Hematopoietic multipotent progenitor cell treated with erythropoietin and hydrocortisone succinate and interleukin-3 and kit ligand, for 8 days (in vitro differentiated cells): ENCODE measurements at regions not wholly inside any gene's neighbourhood (a gene's known extent, or its start where the extent isn't known, plus 50 kb on each side); places are given as distances from the start of the nearest gene placed in this dataset.
"Not testable (repeated sequence)": the region's sequence is repeated elsewhere in the genome, so short reads cannot be mapped to it uniquely, and the experiment has no call there.

Source experiments
- DNase-seq: peaks from one replicate; pipeline ENCODE4 v3.0.0-alpha.2; 2015

DNA sequence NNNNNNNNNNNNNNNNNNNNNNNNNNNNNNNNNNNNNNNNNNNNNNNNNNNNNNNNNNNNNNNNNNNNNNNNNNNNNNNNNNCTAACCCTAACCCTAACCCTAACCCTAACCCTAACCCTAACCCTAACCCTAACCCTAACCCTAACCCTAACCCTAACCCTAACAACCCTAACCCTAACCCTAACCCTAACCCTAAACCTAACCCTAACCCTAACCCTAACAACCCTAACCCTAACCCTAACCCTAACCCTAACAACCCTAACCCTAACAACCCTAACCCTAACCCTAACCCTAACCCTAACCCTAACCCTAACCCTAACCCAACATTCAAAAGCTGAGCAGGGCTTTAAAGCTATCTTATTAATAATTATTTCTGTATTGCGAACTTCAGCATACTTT lies 182.5 kb upstream of the FAM20C start:
- not testable (repeated sequence) for DNase-seq

GRCh38 chr7:32565-33280 lies 159.6 kb upstream of the FAM20C start:
- not testable (repeated sequence) for DNase-seq

DNA sequence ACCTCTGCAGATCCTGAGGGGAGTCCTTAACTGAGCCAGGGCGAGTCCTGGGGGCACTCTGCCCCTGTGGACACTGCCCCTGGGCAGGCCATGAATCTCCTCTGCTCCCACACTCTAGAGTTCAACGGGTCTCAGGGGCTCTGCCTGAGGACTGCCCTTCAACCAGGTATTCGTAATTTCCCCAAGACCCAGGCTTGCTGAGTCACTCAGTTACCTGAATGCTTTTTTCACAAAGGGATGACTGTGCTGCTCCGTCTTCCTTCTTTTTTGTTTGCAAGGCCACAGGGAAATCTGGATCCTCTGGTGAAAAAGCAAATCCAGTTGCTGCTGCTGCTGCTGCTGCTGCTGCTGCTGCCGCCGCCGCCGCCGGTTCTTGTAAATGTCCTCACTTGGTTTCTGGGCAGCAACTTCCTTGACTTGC lies 157.2 kb upstream of the FAM20C start:
- not testable (repeated sequence) for DNase-seq

- DNase-seq = not testable (repeated sequence)
These were observed 155.8 kb upstream of the FAM20C start for GRCh38 chr7:36539-36938.

DNA sequence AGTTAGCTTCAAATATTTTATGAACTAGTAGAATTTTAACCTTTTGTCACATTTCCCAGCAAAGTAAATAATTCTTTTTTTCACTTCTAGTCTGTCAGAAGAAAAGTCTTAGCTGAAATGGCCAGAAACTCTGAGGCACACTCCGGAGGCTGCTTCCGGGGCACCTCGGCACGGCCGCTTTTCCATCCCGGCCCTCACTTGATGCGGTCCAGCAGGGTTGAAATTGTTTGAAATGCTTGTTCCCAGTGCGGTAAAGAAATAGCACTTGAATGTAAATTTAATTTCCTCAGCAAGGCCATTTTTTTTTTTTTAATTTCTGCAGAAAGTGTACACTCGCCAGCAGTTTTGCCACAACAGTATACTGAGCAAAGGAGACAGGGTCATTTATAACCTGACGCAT lies 154.7 kb upstream of the FAM20C start:
- DNase-seq = not testable (repeated sequence)

DNA sequence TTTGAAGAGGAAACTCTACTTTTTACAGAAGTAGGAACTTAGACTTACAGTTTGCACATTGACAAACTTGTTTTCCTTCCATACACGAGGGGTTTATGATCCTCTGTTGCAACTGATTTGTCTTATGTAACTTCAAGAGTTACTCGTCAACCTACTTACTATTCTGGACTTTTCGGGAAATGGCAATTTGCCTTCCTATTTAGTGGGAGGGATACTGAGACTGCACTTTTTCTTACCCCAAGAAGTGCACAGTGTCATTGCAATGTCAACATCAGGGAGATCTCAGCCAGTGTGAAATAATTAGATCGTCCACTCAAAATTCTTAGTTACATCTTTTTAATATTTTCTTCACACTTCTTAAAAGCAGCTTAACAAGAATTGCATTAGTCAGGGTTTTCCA lies 153.9 kb upstream of the FAM20C start:
- DNase-seq = not testable (repeated sequence)

DNA sequence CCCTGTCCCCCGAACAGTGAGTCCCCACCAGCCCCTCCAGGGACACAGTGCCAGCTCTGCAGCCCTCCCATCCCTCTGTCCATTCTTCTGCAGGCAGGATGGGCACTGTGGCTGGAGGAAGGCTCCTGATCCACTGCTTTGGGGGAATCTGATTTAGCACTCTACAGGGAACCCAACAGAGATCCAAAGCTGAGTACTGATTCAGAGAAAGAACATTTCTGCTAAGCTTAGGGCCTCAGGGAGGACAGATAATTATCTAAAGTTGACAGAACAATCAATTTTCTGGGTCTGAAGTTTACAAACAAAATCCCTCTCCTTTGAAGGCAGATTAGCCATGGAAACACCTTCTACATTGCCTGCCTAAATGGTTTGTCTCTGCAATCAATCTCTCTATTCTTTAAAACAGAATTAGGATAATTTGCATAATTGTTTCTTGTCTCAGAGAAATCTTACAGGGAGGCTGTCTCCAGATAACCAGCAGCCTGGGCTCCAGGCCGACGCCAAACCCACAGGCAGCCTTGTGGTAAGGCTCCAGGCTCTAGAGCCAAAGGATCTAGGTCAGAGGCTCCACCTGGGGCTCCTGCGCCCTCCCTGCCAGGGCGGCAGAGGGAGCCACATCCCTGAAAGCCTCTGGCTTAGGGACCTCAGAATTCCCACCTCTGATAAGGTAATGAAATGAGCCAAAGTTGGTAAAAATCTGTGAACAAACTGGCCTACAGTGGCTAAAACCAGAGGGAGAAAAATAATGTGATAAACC lies 152.2 kb upstream of the FAM20C start:
- DNase-seq = not testable (repeated sequence)

- DNase-seq = no peak
These were observed 151.3 kb upstream of the FAM20C start for GRCh38 chr7:40799-41750.

- no peak for DNase-seq
These were observed 150.3 kb upstream of the FAM20C start for GRCh38 chr7:41917-42565.

- DNase-seq = no peak
These were observed 148.4 kb upstream of the FAM20C start for GRCh38 chr7:43791-44540.

GRCh38 chr7:44541-44896 lies 147.9 kb upstream of the FAM20C start:
- no peak for DNase-seq

DNA sequence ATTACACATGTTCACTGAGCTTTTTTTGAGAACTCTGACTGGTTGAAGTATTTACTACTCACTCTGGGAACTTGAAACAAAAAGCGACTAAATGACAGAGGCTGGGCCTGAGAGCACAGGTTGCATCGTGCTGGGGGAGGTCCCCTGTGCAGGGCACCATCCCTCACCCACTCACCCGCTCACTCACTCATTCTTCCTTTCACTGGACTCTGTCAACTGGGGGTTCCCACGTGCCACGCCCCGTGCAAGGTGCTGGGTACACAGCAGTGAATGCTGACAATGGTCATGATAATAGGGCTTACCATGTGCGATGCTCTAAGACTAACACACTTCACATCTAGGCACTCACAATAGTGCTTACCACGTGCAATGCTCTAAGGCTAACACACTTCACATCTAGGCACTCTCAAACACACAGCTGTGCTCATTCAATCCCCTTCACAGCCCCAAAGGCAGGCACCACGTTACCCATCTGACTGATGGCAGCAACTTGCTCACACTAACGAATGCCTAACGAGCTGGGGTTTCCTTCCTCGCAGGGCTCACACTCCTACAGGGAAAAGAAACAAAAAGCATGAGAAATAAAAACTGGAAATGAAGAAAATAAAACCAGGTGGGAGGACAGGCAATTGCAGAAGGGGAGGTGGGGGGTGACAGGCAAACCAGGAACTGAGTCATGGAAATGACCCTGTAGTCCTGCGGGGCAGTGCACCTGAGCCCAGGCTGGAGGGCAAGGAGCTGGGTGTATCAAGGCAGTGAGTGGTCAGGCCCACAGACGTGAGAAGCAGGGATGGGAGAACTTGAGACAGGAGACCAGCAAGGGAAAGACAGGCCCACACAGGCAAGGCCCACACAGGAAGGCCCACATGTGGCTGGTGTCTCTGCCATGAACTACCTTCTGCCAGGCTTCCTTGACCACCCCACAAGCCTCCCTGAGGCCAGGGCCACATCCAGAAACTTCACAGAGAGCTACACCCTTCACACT lies 147.0 kb upstream of the FAM20C start:
- no peak for DNase-seq

- no peak for DNase-seq
These were observed 146.1 kb upstream of the FAM20C start for GRCh38 chr7:46123-46829.

DNA sequence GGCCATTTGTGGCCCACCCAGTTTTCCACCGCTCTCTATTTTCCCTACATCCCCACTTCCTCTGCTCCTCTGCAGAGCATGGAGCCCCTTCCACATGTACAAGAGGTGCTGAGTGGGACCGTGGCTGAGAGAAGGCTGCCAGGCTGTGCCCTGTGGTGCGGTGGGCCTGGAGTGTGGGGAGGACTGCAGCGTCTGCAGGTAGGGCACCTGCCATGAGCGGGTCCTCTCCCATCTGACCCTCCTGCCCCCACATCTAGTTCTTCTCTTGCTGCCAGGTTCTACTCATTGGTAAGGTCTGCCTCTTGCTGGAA lies 145.6 kb upstream of the FAM20C start:
- DNase-seq = no peak

- DNase-seq = no peak
These were observed 140.8 kb upstream of the FAM20C start for GRCh38 chr7:51456-52068.

GRCh38 chr7:52100-52499 lies 140.3 kb upstream of the FAM20C start:
- DNase-seq = no peak

DNA sequence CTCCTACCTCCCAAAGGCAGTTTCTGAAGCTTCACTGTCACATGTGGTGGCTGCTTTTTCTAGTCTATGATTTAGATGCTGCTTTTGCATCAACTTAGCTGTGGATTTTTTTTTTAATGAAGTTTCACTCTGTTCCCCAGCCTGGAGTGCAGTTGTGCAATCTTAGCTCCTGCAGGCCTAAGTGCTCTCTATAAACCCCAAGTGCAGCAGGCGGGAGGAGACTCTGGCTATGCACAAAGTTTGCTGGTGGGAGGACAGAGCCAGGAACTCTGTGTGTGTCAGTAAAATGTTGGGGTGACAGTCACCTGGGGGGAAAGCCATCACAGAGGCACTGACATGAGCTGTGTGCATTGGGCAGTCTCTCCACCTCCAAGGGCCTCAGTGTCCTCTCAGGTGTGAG lies 138.8 kb upstream of the FAM20C start:
- no peak for DNase-seq

- DNase-seq = no peak
These were observed 137.8 kb upstream of the FAM20C start for GRCh38 chr7:54615-55014.

GRCh38 chr7:55690-56248 lies 136.6 kb upstream of the FAM20C start:
- DNase-seq = no peak
